OCI-LY3 (cell line): ENCODE measurements at regions not wholly inside any gene's neighbourhood (a gene's known extent, or its start where the extent isn't known, plus 50 kb on each side); places are given as distances from the start of the nearest gene placed in this dataset.

ENCODE experiments used
- H2AFZ ChIP-seq: fragments of 200-600, 300-600 bp; shearing (Covaris generic); 2 replicates; pipeline ENCODE4 v1.6.0; 2014; ENCODE audit warnings: antibody characterized with exemption, low read depth, low read length
- H3K27ac ChIP-seq: fragments of 200-600, 300-600 bp; sonication (generic); 2 replicates; pipeline ENCODE4 v1.5.1; 2014; ENCODE audit warnings: mild to moderate bottlenecking, low read length, moderate library complexity, mixed read lengths
- H3K27me3 ChIP-seq: fragments of 200-600, 300-600 bp; sonication (generic); 2 replicates; pipeline ENCODE4 v1.6.1; 2014; ENCODE audit warnings: low read depth, low read length, mixed read lengths
- H3K36me3 ChIP-seq: fragments of 200-600, 300-600 bp; sonication (generic); replicated peaks from 2 replicates; pipeline ENCODE3; 2014; ENCODE audit warnings: low read depth, low read length, mixed read lengths
- H3K4me1 ChIP-seq: fragments of 300-600, 200-600 bp; sonication (generic); 2 replicates; pipeline ENCODE4 v1.6.1; 2014; ENCODE audit warnings: low read length, mixed read lengths
- H3K4me2 ChIP-seq: fragments of 200-600, 300-600 bp; sonication (generic); 2 replicates; pipeline ENCODE4 v1.6.1; 2014; ENCODE audit warnings: low read length, mixed read lengths
- H3K4me3 ChIP-seq: fragments of 300-600, 200-600 bp; sonication (generic); 2 replicates; pipeline ENCODE4 v1.5.1; 2014; ENCODE audit warnings: antibody characterized with exemption, mild to moderate bottlenecking, low read length, moderate library complexity
- H3K79me2 ChIP-seq: fragments of 300-600, 200-600 bp; shearing (Covaris generic); 2 replicates; pipeline ENCODE4 v1.6.1; 2014; ENCODE audit warnings: mild to moderate bottlenecking, low read length, mixed read lengths
- H3K9ac ChIP-seq: fragments of 300-600, 200-600 bp; shearing (Covaris generic); 2 replicates; pipeline ENCODE4 v1.6.0; 2014; ENCODE audit warnings: mild to moderate bottlenecking, low read length, moderate library complexity
- H3K9me3 ChIP-seq: fragments of 200-600, 300-600 bp; shearing (Covaris generic); 2 replicates; pipeline ENCODE4 v1.6.1; 2014; ENCODE audit warnings: low read length, mixed read lengths; ENCODE audit not compliant: insufficient read depth
- H4K20me1 ChIP-seq: fragments of 200-600, 300-600 bp; sonication (generic); 2 replicates; pipeline ENCODE4 v1.6.1; 2016; ENCODE audit warnings: low read length, mixed read lengths; ENCODE audit not compliant: insufficient read depth
- CTCF ChIP-seq: fragments of 200-600, 300-600 bp; sonication (generic); IDR thresholded peaks from 2 replicates; pipeline ENCODE4 v1.5.1; 2014; ENCODE audit warnings: antibody characterized with exemption, low read length, low read depth
- EZH2phosphoT487 ChIP-seq: fragments of 200-600 bp; shearing (Covaris generic); IDR thresholded peaks from 2 replicates; pipeline ENCODE4 v1.6.1; 2018; ENCODE audit warnings: antibody characterized with exemption, mixed run types, low read depth

- H3K79me2 ChIP-seq = no peaks in the 10 kb centered on the region
- H3K9me3 ChIP-seq = no peaks in the 10 kb centered on the region
- no peaks in the 10 kb centered on the region for H4K20me1 ChIP-seq
- H3K4me1 ChIP-seq = peaks cover 6% of the 10 kb centered on the region
- H3K9ac ChIP-seq = no peak overlapping the region
- TF ChIP-seq EZH2phosphoT487 = no peak
- no peak for TF ChIP-seq CTCF
- no peak overlapping the region for H3K27ac ChIP-seq
- H3K4me3 ChIP-seq = no peak overlapping the region
- no peaks in the 10 kb centered on the region for H3K36me3 ChIP-seq
- H3K4me2 ChIP-seq = no peak overlapping the region
- H3K27me3 ChIP-seq = peaks cover 39% of the 10 kb centered on the region
- no peak overlapping the region for H2AFZ ChIP-seq
These were observed 291.2 kb downstream of the FAM43A start for GRCh38 chr3:194976874-194977273.

GRCh38 chr3:194977356-194977755, 291.7 kb downstream of the FAM43A start:
- no peak overlapping the region for H3K4me3 ChIP-seq
- peaks cover 36% of the 10 kb centered on the region for H3K27me3 ChIP-seq
- H3K4me2 ChIP-seq = no peak overlapping the region
- H4K20me1 ChIP-seq = no peaks in the 10 kb centered on the region
- H3K4me1 ChIP-seq = peaks cover 6% of the 10 kb centered on the region
- H3K79me2 ChIP-seq = no peaks in the 10 kb centered on the region
- TF ChIP-seq CTCF (no peak), EZH2phosphoT487 (no peak)
- H3K9me3 ChIP-seq = no peaks in the 10 kb centered on the region
- H3K9ac ChIP-seq = no peak overlapping the region
- no peak overlapping the region for H2AFZ ChIP-seq
- H3K27ac ChIP-seq = no peak overlapping the region
- no peaks in the 10 kb centered on the region for H3K36me3 ChIP-seq

GRCh38 chr3:194979173-194979572, 291.8 kb downstream of the XXYLT1 start:
- no peak overlapping the region for H3K4me2 ChIP-seq
- H3K4me3 ChIP-seq = no peak overlapping the region
- no peaks in the 10 kb centered on the region for H3K9me3 ChIP-seq
- no peak overlapping the region for H3K9ac ChIP-seq
- H4K20me1 ChIP-seq = no peaks in the 10 kb centered on the region
- H3K79me2 ChIP-seq = no peaks in the 10 kb centered on the region
- peaks cover 6% of the 10 kb centered on the region for H3K4me1 ChIP-seq
- H2AFZ ChIP-seq = no peak overlapping the region
- no peak overlapping the region for H3K27ac ChIP-seq
- H3K27me3 ChIP-seq = peaks cover 31% of the 10 kb centered on the region
- no peaks in the 10 kb centered on the region for H3K36me3 ChIP-seq
- TF ChIP-seq EZH2phosphoT487 = no peak
- TF ChIP-seq CTCF = no peak

- Histone ChIP-seq H4K20me1 (no peaks in the 10 kb centered on the region), H3K4me2 (no peak overlapping the region), H3K9ac (no peak overlapping the region), H3K4me3 (no peak overlapping the region), H3K27me3 (peaks cover 17% of the 10 kb centered on the region), H2AFZ (no peak overlapping the region), H3K27ac (no peak overlapping the region), H3K4me1 (no peaks in the 10 kb centered on the region), H3K9me3 (no peaks in the 10 kb centered on the region), H3K36me3 (no peaks in the 10 kb centered on the region), H3K79me2 (no peaks in the 10 kb centered on the region)
- TF ChIP-seq CTCF (no peak), EZH2phosphoT487 (no peak)
These were observed 288.5 kb downstream of the XXYLT1 start for GRCh38 chr3:194982472-194982871.
